Heart right ventricle (tissue), 16 donors: ENCODE measurements at regions not wholly inside any gene's neighbourhood (a gene's known extent, or its start where the extent isn't known, plus 50 kb on each side); places are given as distances from the start of the nearest gene placed in this dataset.

Experiments used
- ATAC-seq, 8 donors: fragments of 200-7000 bp; cut with Tn5 transposase; one replicate each; pipeline ENCODE4 v1.9.1; 2020; ENCODE audit warnings: mild to moderate bottlenecking in 8 of 8, moderate library complexity in 8 of 8, moderate number of reproducible peaks in 1 of 8
- DNase-seq, 2 donors: peaks; one replicate each; pipeline ENCODE4 v3.0.0-alpha.2; 2020
- H3K27ac ChIP-seq, 10 donors: fragments of 200-600 bp; sonication (generic) in 2 of 10; one replicate each; pipeline versions ENCODE4 v1.5.0 to v1.8.0; 2020 to 2022; ENCODE audit warnings: mild to moderate bottlenecking in 3 of 10
- H3K27me3 ChIP-seq, 7 donors: fragments of 200-600 bp; one replicate each; pipeline ENCODE4 v1.8.0; 2021 to 2022; ENCODE audit warnings: mild to moderate bottlenecking in 2 of 7
- H3K36me3 ChIP-seq, 9 donors: fragments of 200-600 bp; sonication (generic) in 1 of 9; one replicate each; pipeline versions ENCODE4 v1.5.0 to v1.8.0; 2020 to 2022; ENCODE audit warnings: mild to moderate bottlenecking in 2 of 9
- H3K4me1 ChIP-seq, 9 donors: fragments of 200-600 bp; sonication (generic) in 1 of 9; one replicate each; pipeline versions ENCODE4 v1.5.0 to v1.8.0; 2020 to 2022; ENCODE audit warnings: mild to moderate bottlenecking in 4 of 9
- H3K4me3 ChIP-seq, 10 donors: fragments of 200-600 bp; sonication (generic) in 2 of 10; one replicate each; pipeline versions ENCODE4 v1.5.0 to v1.8.0; 2020 to 2022; ENCODE audit warnings: mild to moderate bottlenecking in 7 of 10, moderate library complexity in 2 of 10
- H3K9me3 ChIP-seq, 11 donors: fragments of 200-600 bp in 10 of 11; sonication (generic) in 2 of 11; one replicate each; pipeline versions ENCODE4 v1.5.0 to v1.8.0; 2013 to 2022; ENCODE audit warnings: mild to moderate bottlenecking in 2 of 11, control low read depth in 1 of 11, moderate library complexity in 1 of 11
- WGBS, 2 donors: extraction: QIAGEN DNeasy Blood & Tissue Kit; methylation state at CpG; one replicate each; pipeline ENCODE4 v1.1.7; 2013; ENCODE audit warnings: inconsistent platforms in 1 of 2; 5-methylcytosine and 5-hydroxymethylcytosine counted together
- intact Hi-C, 10 donors: fragments of 100-400 bp; cut with DNase I; formaldehyde crosslinking; loops; one replicate each; pipeline versions ENCODE4 v1.11.1 to v1.14.2; 2022
- TF ChIP-seq, protein P1 (sequence below), 9 donors: fragments of 200-600 bp; sonication (generic) in 2 of 9; IDR thresholded peaks; one replicate each; pipeline versions ENCODE4 v1.5.0 to v1.8.0; 2021 to 2022; ENCODE audit warnings: antibody characterized with exemption in 9 of 9, mild to moderate bottlenecking in 5 of 9, moderate library complexity in 1 of 9
- donor health status: Arrhythmogenic right ventricular cardiomyopathy.
- donor health status: ischemic (EF 13 %, LVEDD 7.1; RV severe dilation, severe dysfunction).
- donor health status: healthy with polysubstance abuse.
- donor health status: DM: no; HTN: yes; CAD: no.
- donor health status: DM: no; HTN: no; CAD: no.
- donor health status: ischemic (EF 25% LVEDD 6.9; RV normal size, moderate dysfunction).
- donor health status: ischemic (EF 25% LVEDD 5.7; RV mildly dilated, moderate dysfunction).
- donor health status: healthy.
- donor health status: DM: yes; HTN: yes; CAD: no.
- donor health status: Ischemic cardiomyopathy.
- donor health status: ischemic (EF 35%, LVEDD 5.7; RV mildly dilated, moderate dysfunction).
- donor health status: nonischemic (EF 11% LVEDD 7.7; RV severe dilation, severe dysfunction).
- donor health status: DM: yes; HTN: yes; CAD: no.
- donor health status: PGD.
- donor health status: ischemic (EF 29% LVEDD 5.4; RV normal size, mild dysfunction).
- donor health status: nonischemic (EF 23%, LVEDD 6.1; RV moderate dilation, normal function).

DNA sequence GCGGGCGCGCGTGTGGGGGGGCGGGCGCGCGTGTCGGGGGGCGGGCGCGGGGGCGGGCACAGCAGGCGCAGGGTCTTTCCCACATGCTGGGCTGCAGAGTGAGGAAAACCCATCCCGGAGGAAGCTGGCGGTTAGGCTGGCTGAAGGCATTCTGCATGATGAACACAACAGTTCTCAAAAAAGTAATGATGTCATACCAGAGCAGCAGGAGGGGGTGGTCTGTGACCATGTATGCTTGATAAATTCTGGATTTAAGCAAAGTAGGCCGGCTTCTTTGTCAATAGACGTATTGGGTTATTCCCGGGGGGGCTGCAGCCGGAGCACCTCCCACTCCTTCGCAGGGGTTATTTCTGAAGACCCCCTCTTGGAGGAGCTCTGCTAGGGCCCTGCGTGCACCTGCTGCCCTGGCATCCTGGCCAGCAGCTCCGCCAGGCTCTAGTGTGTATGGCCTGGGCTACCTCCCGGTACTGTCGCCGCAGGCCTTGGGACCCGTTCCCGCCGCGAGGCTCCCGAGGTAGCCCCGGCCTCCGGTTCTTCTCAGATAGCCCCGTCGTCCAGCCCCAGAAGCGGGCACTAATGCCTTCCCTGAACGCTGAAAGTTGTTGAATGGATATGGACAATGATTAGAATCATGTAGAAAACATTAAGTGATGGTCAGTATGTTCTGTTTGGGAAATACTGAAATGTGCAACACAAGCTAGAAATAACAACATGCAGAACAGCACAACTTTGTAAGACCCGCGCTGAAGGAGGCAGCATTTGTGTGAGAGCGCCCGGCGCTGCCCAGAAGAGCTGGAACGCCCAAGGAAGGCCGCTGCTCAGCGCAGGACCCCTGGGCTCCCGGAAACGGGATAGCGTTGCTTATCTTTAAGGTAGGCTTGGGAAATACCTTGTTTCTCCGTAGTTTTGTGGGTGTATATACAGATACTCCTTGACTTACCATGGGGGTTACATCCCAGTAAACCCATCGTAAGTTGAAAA lies 101.4 kb upstream of the RAB6C start:
- WGBS, 2 donors: 14 to 19% methylated on average over 41 to 50 of the region's 50 CpGs

GRCh38 chr2:129879614-129880180 lies 99.8 kb upstream of the RAB6C start:
- TF ChIP-seq, protein P1, sequence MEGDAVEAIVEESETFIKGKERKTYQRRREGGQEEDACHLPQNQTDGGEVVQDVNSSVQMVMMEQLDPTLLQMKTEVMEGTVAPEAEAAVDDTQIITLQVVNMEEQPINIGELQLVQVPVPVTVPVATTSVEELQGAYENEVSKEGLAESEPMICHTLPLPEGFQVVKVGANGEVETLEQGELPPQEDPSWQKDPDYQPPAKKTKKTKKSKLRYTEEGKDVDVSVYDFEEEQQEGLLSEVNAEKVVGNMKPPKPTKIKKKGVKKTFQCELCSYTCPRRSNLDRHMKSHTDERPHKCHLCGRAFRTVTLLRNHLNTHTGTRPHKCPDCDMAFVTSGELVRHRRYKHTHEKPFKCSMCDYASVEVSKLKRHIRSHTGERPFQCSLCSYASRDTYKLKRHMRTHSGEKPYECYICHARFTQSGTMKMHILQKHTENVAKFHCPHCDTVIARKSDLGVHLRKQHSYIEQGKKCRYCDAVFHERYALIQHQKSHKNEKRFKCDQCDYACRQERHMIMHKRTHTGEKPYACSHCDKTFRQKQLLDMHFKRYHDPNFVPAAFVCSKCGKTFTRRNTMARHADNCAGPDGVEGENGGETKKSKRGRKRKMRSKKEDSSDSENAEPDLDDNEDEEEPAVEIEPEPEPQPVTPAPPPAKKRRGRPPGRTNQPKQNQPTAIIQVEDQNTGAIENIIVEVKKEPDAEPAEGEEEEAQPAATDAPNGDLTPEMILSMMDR (IDR thresholded peaks at IDR 0.05): no peak
- DNase-seq: no peak
- intact Hi-C loops: loop anchor here in 1 of 10 donors (5.0 kb wide), 1 partner anchor 463 kb away; the partner anchor contains the start of gene IMP4
- Histone ChIP-seq H3K27ac (no peak overlapping the region), H3K9me3 (no peaks in the 10 kb centered on the region), H3K36me3 (no peaks in the 10 kb centered on the region), H3K4me3 (no peak overlapping the region), H3K27me3 (peaks cover 0 to 12% (median 0%) of the 10 kb centered on the region in 7 donors), H3K4me1 (peaks cover 2 to 16% (median 12%) of the 10 kb centered on the region in 9 donors)
- 86 to 93% methylated on average over 9 of the region's 9 CpGs for WGBS, 2 donors
- no peak for ATAC-seq

More for the DNA sequence above, 101.4 kb upstream of the RAB6C start:
- intact Hi-C loops: loop anchor here in 1 of 10 donors (5.0 kb wide), 1 partner anchor 464 kb away; the partner anchor contains the start of gene IMP4
- ATAC-seq (peak; percentile 41 to 81 (median 64)), DNase-seq (no peak)
- no peaks in the 10 kb centered on the region for H3K9me3 ChIP-seq
- peaks cover 2 to 16% (median 12%) of the 10 kb centered on the region in 9 donors for H3K4me1 ChIP-seq
- H3K27ac ChIP-seq: peak overlapping the region in 9 of 10 donors; percentile 17 to 77 (median 64)
- peak overlapping the region; percentile 44 to 84 (median 70) for H3K4me3 ChIP-seq
- H3K27me3 ChIP-seq: peaks cover 0 to under 1% (median 0%) of the 10 kb centered on the region in 7 donors
- TF ChIP-seq, protein P1 (IDR thresholded peaks at IDR 0.05): no peak
- H3K36me3 ChIP-seq: no peaks in the 10 kb centered on the region

- DNase-seq (no peak), ATAC-seq (no peak)
- peaks cover 2 to 16% (median 12%) of the 10 kb centered on the region in 9 donors for H3K4me1 ChIP-seq
- H3K36me3 ChIP-seq: no peaks in the 10 kb centered on the region
- intact Hi-C loops: no loop called here
- H3K9me3 ChIP-seq: no peaks in the 10 kb centered on the region
- peaks cover 0 to 13% (median 0%) of the 10 kb centered on the region in 7 donors for H3K27me3 ChIP-seq
- H3K27ac ChIP-seq: no peak overlapping the region
- no peak overlapping the region for H3K4me3 ChIP-seq
- WGBS, 2 donors: 97% methylated on average over 5 of the region's 5 CpGs
- TF ChIP-seq, protein P1 (IDR thresholded peaks at IDR 0.05): no peak
Observed at GRCh38 chr2:129880309-129880708, 99.2 kb upstream of the RAB6C start.

DNA sequence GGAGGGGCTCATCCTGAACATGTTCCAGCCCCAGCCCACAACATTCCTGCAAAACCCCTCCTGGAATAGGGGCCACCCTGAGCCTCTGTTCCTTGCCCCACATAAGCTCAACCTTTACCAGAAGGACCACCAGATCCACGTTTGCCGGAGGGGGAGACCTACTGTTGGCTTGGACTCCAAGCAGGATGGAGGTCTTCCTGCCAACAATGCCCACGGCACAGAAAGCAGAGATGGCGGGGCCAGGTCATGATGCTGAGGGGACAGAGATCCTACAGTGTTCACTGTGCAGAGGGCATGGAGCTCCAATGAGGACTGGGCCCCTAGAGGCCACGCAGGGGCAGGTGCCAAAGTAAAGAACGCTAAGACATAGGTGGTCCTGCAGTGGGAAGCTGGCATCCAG lies 98.5 kb upstream of the RAB6C start:
- intact Hi-C loops: no loop called here

More for the DNA sequence above, 98.5 kb upstream of the RAB6C start:
- ATAC-seq: no peak
- Histone ChIP-seq H3K27ac (no peak overlapping the region), H3K4me3 (no peak overlapping the region), H3K36me3 (no peaks in the 10 kb centered on the region), H3K9me3 (no peaks in the 10 kb centered on the region), H3K4me1 (peaks cover 2 to 16% (median 12%) of the 10 kb centered on the region in 9 donors), H3K27me3 (peaks cover 0 to 13% (median 0%) of the 10 kb centered on the region in 7 donors)
- DNase-seq: no peak
- TF ChIP-seq, protein P1 (IDR thresholded peaks at IDR 0.05): no peak
- 92 to 96% methylated on average over 6 of the region's 6 CpGs for WGBS, 2 donors
